Small intestine (tissue), 7 donors: ENCODE measurements at regions not wholly inside any gene's neighbourhood (a gene's known extent, or its start where the extent isn't known, plus 50 kb on each side); places are given as distances from the start of the nearest gene placed in this dataset.
A peak's percentile ranks its signal among the peaks of the same experiment; 100 is the strongest.

Experiments
- DNase-seq, 2 donors: peaks; one replicate each; pipeline versions ENCODE4 v3.0.0 to v3.0.0-alpha.2; 2013
- FAIRE-seq: peaks from 2 replicates; lab custom pipeline; 2012; peaks lifted over from hg19 to GRCh38; lab: Jason Lieb, UNC
- H3K27ac ChIP-seq, 3 donors: one replicate each; pipeline ENCODE4 v1.5.1; 2013; ENCODE audit warnings: low read length in 2 of 3, mild to moderate bottlenecking in 2 of 3, control low read depth in 1 of 3, inconsistent platforms in 1 of 3, low read depth in 1 of 3, moderate library complexity in 1 of 3
- H3K27me3 ChIP-seq, 3 donors: one replicate each; pipeline ENCODE4 v1.6.1; 2013; ENCODE audit warnings: low read length in 3 of 3, inconsistent platforms in 1 of 3; ENCODE audit not compliant: control insufficient read depth in 3 of 3, insufficient read depth in 3 of 3
- H3K36me3 ChIP-seq, 3 donors: one replicate each; pipeline ENCODE4 v1.6.1; 2013; ENCODE audit warnings: low read length in 3 of 3, inconsistent platforms in 1 of 3, low read depth in 1 of 3, mild to moderate bottlenecking in 1 of 3, moderate library complexity in 1 of 3; ENCODE audit not compliant: control insufficient read depth in 3 of 3, insufficient read depth in 2 of 3
- H3K4me1 ChIP-seq, 3 donors: one replicate each; pipeline ENCODE4 v1.6.1; 2013; ENCODE audit warnings: low read length in 2 of 3, inconsistent platforms in 1 of 3, low read depth in 1 of 3, mild to moderate bottlenecking in 1 of 3, moderate library complexity in 1 of 3; ENCODE audit not compliant: control insufficient read depth in 3 of 3, insufficient read depth in 2 of 3
- H3K4me3 ChIP-seq, 3 donors: one replicate each; pipeline ENCODE4 v1.5.1; 2013; ENCODE audit warnings: low read length in 3 of 3, control low read depth in 1 of 3, inconsistent platforms in 1 of 3, low read depth in 1 of 3, mild to moderate bottlenecking in 1 of 3, moderate library complexity in 1 of 3
- H3K9me3 ChIP-seq, 2 donors: one replicate each; pipeline ENCODE4 v1.6.1; 2013; ENCODE audit warnings: low read depth in 1 of 2, low read length in 1 of 2; ENCODE audit not compliant: control insufficient read depth in 2 of 2, insufficient read depth in 1 of 2
- WGBS, 3 donors: extraction: QIAGEN DNeasy Blood & Tissue Kit; methylation state at CpG; one replicate each; pipeline ENCODE4 v1.1.7; 2013; 5-methylcytosine and 5-hydroxymethylcytosine counted together
- donor health status: healthy with polysubstance abuse.
- donor health status: control.
- donor health status: control.
- donor health status: Bipolar disorder and iron deficiency.
- donor health status: healthy.

- Histone ChIP-seq H3K36me3 (no peaks in the 10 kb centered on the region), H3K4me1 (no peaks in the 10 kb centered on the region), H3K27ac (no peak overlapping the region), H3K4me3 (no peak overlapping the region), H3K9me3 (no peaks in the 10 kb centered on the region), H3K27me3 (no peaks in the 10 kb centered on the region)
- DNase-seq (no peak), FAIRE-seq (no peak)
- WGBS, 3 donors = 33 to 58% (median 36%) methylated on average over 1 of the region's 1 CpG
These were observed 439.8 kb upstream of the GRIA1 start for GRCh38 chr5:153050496-153051179.

GRCh38 chr5:153066281-153066680 lies 424.2 kb upstream of the GRIA1 start:
- Histone ChIP-seq H3K9me3 (no peaks in the 10 kb centered on the region), H3K27me3 (no peaks in the 10 kb centered on the region), H3K27ac (no peak overlapping the region), H3K4me3 (no peak overlapping the region), H3K36me3 (no peaks in the 10 kb centered on the region), H3K4me1 (no peaks in the 10 kb centered on the region)
- FAIRE-seq (no peak), DNase-seq (no peak)

- DNase-seq (no peak), FAIRE-seq (no peak)
- Histone ChIP-seq H3K4me3 (no peak overlapping the region), H3K36me3 (no peaks in the 10 kb centered on the region), H3K9me3 (no peaks in the 10 kb centered on the region), H3K27me3 (no peaks in the 10 kb centered on the region), H3K4me1 (no peaks in the 10 kb centered on the region), H3K27ac (no peak overlapping the region)
- 63 to 70% (median 63%) methylated on average over 1 of the region's 1 CpG for WGBS, 3 donors
These were observed 422.6 kb upstream of the GRIA1 start for GRCh38 chr5:153067869-153068268.

- peaks cover 0 to 5% of the 10 kb centered on the region in 2 donors for H3K9me3 ChIP-seq
- no peaks in the 10 kb centered on the region for H3K4me1 ChIP-seq
- no peaks in the 10 kb centered on the region for H3K36me3 ChIP-seq
- H3K27me3 ChIP-seq = no peaks in the 10 kb centered on the region
- no peak overlapping the region for H3K4me3 ChIP-seq
- FAIRE-seq (no peak), DNase-seq (peak in 1 of 2 donors; percentile 11)
- H3K27ac ChIP-seq = no peak overlapping the region
- WGBS, 3 donors = 79 to 88% (median 83%) methylated on average over 5 of the region's 5 CpGs
These were observed 411.1 kb upstream of the GRIA1 start for GRCh38 chr5:153079396-153079795.

- Histone ChIP-seq H3K36me3 (no peaks in the 10 kb centered on the region), H3K9me3 (peaks cover 0 to 5% of the 10 kb centered on the region in 2 donors), H3K27ac (no peak overlapping the region), H3K27me3 (no peaks in the 10 kb centered on the region), H3K4me3 (no peak overlapping the region), H3K4me1 (no peaks in the 10 kb centered on the region)
- DNase-seq = peak in 1 of 2 donors; percentile 2
- FAIRE-seq = no peak
- WGBS, 3 donors = 59 to 79% (median 77%) methylated on average over 6 of the region's 6 CpGs
These were observed 409.5 kb upstream of the GRIA1 start for GRCh38 chr5:153080940-153081339.

GRCh38 chr5:153081385-153081784 lies 409.1 kb upstream of the GRIA1 start:
- Histone ChIP-seq H3K9me3 (peaks cover 0 to 5% of the 10 kb centered on the region in 2 donors), H3K36me3 (no peaks in the 10 kb centered on the region), H3K27me3 (no peaks in the 10 kb centered on the region), H3K4me3 (no peak overlapping the region), H3K4me1 (no peaks in the 10 kb centered on the region), H3K27ac (no peak overlapping the region)
- 52 to 66% (median 57%) methylated on average over 4 of the region's 4 CpGs for WGBS, 3 donors
- FAIRE-seq (no peak), DNase-seq (peak in 1 of 2 donors; percentile 52)

- Histone ChIP-seq H3K27ac (no peak overlapping the region), H3K4me3 (no peak overlapping the region), H3K4me1 (no peaks in the 10 kb centered on the region), H3K9me3 (no peaks in the 10 kb centered on the region), H3K27me3 (no peaks in the 10 kb centered on the region), H3K36me3 (no peaks in the 10 kb centered on the region)
- WGBS, 3 donors = 92 to 99% (median 94%) methylated on average over 3 of the region's 3 CpGs
- DNase-seq (no peak), FAIRE-seq (no peak)
These were observed 406.0 kb upstream of the GRIA1 start for GRCh38 chr5:153084511-153084910.

GRCh38 chr5:153086486-153086885 lies 404.0 kb upstream of the GRIA1 start:
- Histone ChIP-seq H3K4me3 (no peak overlapping the region), H3K27ac (no peak overlapping the region), H3K9me3 (no peaks in the 10 kb centered on the region), H3K27me3 (no peaks in the 10 kb centered on the region), H3K4me1 (no peaks in the 10 kb centered on the region), H3K36me3 (no peaks in the 10 kb centered on the region)
- FAIRE-seq (no peak), DNase-seq (no peak)
- WGBS, 3 donors = 45 to 63% (median 54%) methylated on average over 2 of the region's 2 CpGs

- 73 to 83% (median 80%) methylated on average over 1 of the region's 1 CpG for WGBS, 3 donors
These were observed 401.9 kb upstream of the GRIA1 start for GRCh38 chr5:153088538-153088937.

More at GRCh38 chr5:153088538-153088937, 401.9 kb upstream of the GRIA1 start:
- H3K27ac ChIP-seq = no peak overlapping the region
- no peaks in the 10 kb centered on the region for H3K36me3 ChIP-seq
- no peaks in the 10 kb centered on the region for H3K9me3 ChIP-seq
- FAIRE-seq = no peak
- no peak for DNase-seq
- no peaks in the 10 kb centered on the region for H3K27me3 ChIP-seq
- no peaks in the 10 kb centered on the region for H3K4me1 ChIP-seq
- no peak overlapping the region for H3K4me3 ChIP-seq
